Bronchial epithelial cell (primary cell): ENCODE measurements at regions not wholly inside any gene's neighbourhood (a gene's known extent, or its start where the extent isn't known, plus 50 kb on each side); places are given as distances from the start of the nearest gene placed in this dataset.

ENCODE experiments used
- DNase-seq: peaks from one replicate; pipeline ENCODE4 v3.0.0-alpha.2; 2010; ENCODE audit warnings: low read depth
- FAIRE-seq: peaks from 2 replicates; lab custom pipeline; 2011; peaks lifted over from hg19 to GRCh38; lab: Jason Lieb, UNC
- H3K27me3 ChIP-seq: 2 replicates; pipeline ENCODE4 v1.5.1; 2011; ENCODE audit warnings: low read length; ENCODE audit not compliant: control insufficient read depth, insufficient read depth
- H3K36me3 ChIP-seq: 2 replicates; pipeline ENCODE4 v1.5.1; 2011; ENCODE audit warnings: low read length; ENCODE audit not compliant: control insufficient read depth, insufficient read depth
- H3K4me3 ChIP-seq: 2 replicates; pipeline ENCODE4 v1.5.1; 2011; ENCODE audit warnings: mild to moderate bottlenecking, low read depth, low read length, control low read depth
- TF ChIP-seq, protein P1 (sequence below): IDR thresholded peaks from 2 replicates; pipeline ENCODE4 v1.5.1; 2011; ENCODE audit warnings: mild to moderate bottlenecking, moderate library complexity, low read length, control low read depth, inconsistent platforms; ENCODE audit not compliant: insufficient read depth, severe bottlenecking

GRCh38 chr15:57861815-57862586 is 155.5 kb downstream of the POLR2M start:
- FAIRE-seq (no peak), DNase-seq (peak; percentile 54)

DNA sequence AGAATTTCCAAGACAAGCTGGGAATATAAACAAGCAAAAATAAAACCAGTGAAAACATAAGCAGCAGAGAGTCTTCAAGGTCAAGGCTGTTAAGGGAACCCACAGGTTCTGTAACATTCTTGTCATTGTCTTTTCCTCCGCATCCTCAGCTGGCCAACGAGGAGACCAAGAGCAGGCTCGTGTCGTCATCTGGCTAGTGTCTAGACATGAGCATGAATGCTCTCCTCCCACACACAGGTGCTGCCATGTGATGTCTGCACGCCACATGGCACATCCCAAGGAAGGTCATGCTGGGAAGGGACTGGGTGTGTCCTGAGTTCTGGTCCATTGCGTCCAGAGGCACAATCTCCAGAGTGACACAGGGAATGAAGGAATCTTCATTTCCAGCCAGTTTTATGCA is 156.2 kb downstream of the POLR2M start:
- Histone ChIP-seq H3K4me3 (no peak overlapping the region), H3K27me3 (no peaks in the 10 kb centered on the region), H3K36me3 (no peaks in the 10 kb centered on the region)
- FAIRE-seq (peak; percentile 95), DNase-seq (no peak)
- TF ChIP-seq, protein P1, sequence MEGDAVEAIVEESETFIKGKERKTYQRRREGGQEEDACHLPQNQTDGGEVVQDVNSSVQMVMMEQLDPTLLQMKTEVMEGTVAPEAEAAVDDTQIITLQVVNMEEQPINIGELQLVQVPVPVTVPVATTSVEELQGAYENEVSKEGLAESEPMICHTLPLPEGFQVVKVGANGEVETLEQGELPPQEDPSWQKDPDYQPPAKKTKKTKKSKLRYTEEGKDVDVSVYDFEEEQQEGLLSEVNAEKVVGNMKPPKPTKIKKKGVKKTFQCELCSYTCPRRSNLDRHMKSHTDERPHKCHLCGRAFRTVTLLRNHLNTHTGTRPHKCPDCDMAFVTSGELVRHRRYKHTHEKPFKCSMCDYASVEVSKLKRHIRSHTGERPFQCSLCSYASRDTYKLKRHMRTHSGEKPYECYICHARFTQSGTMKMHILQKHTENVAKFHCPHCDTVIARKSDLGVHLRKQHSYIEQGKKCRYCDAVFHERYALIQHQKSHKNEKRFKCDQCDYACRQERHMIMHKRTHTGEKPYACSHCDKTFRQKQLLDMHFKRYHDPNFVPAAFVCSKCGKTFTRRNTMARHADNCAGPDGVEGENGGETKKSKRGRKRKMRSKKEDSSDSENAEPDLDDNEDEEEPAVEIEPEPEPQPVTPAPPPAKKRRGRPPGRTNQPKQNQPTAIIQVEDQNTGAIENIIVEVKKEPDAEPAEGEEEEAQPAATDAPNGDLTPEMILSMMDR = no peak

More at GRCh38 chr15:57861815-57862586, 155.5 kb downstream of the POLR2M start:
- H3K27me3 ChIP-seq = no peaks in the 10 kb centered on the region
- no peaks in the 10 kb centered on the region for H3K36me3 ChIP-seq
- no peak overlapping the region for H3K4me3 ChIP-seq
- TF ChIP-seq, protein P1 = no peak

- Histone ChIP-seq H3K4me3 (no peak overlapping the region), H3K36me3 (no peaks in the 10 kb centered on the region), H3K27me3 (no peaks in the 10 kb centered on the region)
- DNase-seq (no peak), FAIRE-seq (no peak)
- TF ChIP-seq, protein P1 = peak; percentile 51
These were observed 158.8 kb downstream of the POLR2M start for GRCh38 chr15:57865294-57865693.

DNA sequence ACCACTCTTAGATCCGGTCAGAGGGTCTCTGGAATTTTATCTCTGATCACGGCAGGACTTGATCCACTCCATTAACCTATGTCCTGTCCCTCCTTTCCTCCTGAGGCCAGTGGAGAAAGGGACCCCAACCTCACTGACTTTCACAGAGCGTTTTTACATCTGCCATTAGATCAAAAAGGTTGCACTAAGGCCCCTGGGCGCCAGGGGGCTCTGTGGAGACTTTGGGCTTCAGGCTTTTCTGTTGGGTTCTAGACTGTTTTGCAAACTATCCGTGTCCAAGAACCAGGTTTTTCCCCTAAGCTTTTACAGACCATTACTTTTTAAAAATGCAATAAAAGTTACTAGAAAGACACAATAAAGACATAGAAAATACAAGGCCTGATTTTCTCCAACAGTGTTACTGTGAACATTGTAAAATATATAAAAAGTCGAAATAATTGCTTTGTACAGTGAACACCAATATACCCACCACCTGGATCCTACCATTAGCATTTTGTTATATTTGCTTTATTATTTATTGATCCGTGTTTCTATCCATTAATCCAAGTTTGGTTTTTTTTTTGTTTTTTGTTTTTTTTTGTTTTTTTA is 159.7 kb downstream of the POLR2M start:
- peak; percentile 47 for DNase-seq
- H3K27me3 ChIP-seq = no peaks in the 10 kb centered on the region
- H3K36me3 ChIP-seq = no peaks in the 10 kb centered on the region
- TF ChIP-seq, protein P1 = peak; percentile 87
- no peak overlapping the region for H3K4me3 ChIP-seq
- FAIRE-seq = no peak

GRCh38 chr15:57867970-57868798 is 161.7 kb downstream of the POLR2M start:
- FAIRE-seq = no peak
- Histone ChIP-seq H3K36me3 (no peaks in the 10 kb centered on the region), H3K27me3 (no peaks in the 10 kb centered on the region), H3K4me3 (no peak overlapping the region)
- TF ChIP-seq, protein P1 = no peak
- no peak for DNase-seq
